Subcutaneous abdominal adipose tissue (tissue), 5 donors: ENCODE measurements at regions not wholly inside any gene's neighbourhood (a gene's known extent, or its start where the extent isn't known, plus 50 kb on each side); places are given as distances from the start of the nearest gene placed in this dataset.
A peak's percentile ranks its signal among the peaks of the same experiment; 100 is the strongest.
"Not testable (repeated sequence)": the region's sequence is repeated elsewhere in the genome, so short reads cannot be mapped to it uniquely, and the experiment has no call there.

Source experiments
- H3K27ac ChIP-seq: one replicate; pipeline ENCODE4 v1.7.0; 2013; ENCODE audit warnings: low read depth, mild to moderate bottlenecking, inconsistent platforms, low read length, moderate library complexity
- H3K27me3 ChIP-seq, 5 donors: one replicate each; pipeline ENCODE4 v1.7.0; 2013; ENCODE audit warnings: low read length in 5 of 5, inconsistent platforms in 1 of 5; ENCODE audit not compliant: control insufficient read depth in 5 of 5, insufficient read depth in 4 of 5
- H3K36me3 ChIP-seq, 5 donors: one replicate each; pipeline ENCODE4 v1.7.0; 2013; ENCODE audit warnings: low read length in 5 of 5; ENCODE audit not compliant: control insufficient read depth in 5 of 5, insufficient read depth in 5 of 5
- H3K4me1 ChIP-seq, 5 donors: one replicate each; pipeline ENCODE4 v1.7.0; 2013; ENCODE audit warnings: low read length in 5 of 5, mild to moderate bottlenecking in 3 of 5, moderate library complexity in 1 of 5; ENCODE audit not compliant: control insufficient read depth in 5 of 5, insufficient read depth in 5 of 5
- H3K4me3 ChIP-seq, 5 donors: one replicate each; pipeline ENCODE4 v1.7.0; 2013; ENCODE audit warnings: low read length in 5 of 5, low read depth in 1 of 5
- H3K9ac ChIP-seq, 5 donors: one replicate each; pipeline ENCODE4 v1.7.0; 2013; ENCODE audit warnings: low read length in 5 of 5, mild to moderate bottlenecking in 4 of 5, moderate library complexity in 3 of 5
- H3K9me3 ChIP-seq, 5 donors: one replicate each; pipeline ENCODE4 v1.7.0; 2013; ENCODE audit warnings: low read length in 5 of 5; ENCODE audit not compliant: control insufficient read depth in 5 of 5
- donor health status: healthy.
- donor health status: healthy.
- donor health status: healthy.
- donor health status: healthy.
- donor health status: healthy.

GRCh38 chr6:121726596-121726995 lies 291.1 kb downstream of the GJA1 start:
- peaks cover 0 to 5% (median 0%) of the 10 kb centered on the region in 5 donors for H3K9me3 ChIP-seq
- no peaks in the 10 kb centered on the region for H3K27me3 ChIP-seq
- peaks cover 0 to 9% (median 0%) of the 10 kb centered on the region in 5 donors for H3K4me1 ChIP-seq
- H3K4me3 ChIP-seq = no peak overlapping the region
- no peak overlapping the region for H3K9ac ChIP-seq
- H3K36me3 ChIP-seq = no peaks in the 10 kb centered on the region
- no peak overlapping the region for H3K27ac ChIP-seq

GRCh38 chr6:121730616-121731015 lies 295.2 kb downstream of the GJA1 start:
- Histone ChIP-seq H3K9me3 (peaks cover 0 to 5% (median 0%) of the 10 kb centered on the region in 5 donors), H3K27ac (no peak overlapping the region), H3K9ac (no peak overlapping the region), H3K27me3 (no peaks in the 10 kb centered on the region), H3K4me3 (no peak overlapping the region), H3K36me3 (no peaks in the 10 kb centered on the region), H3K4me1 (no peaks in the 10 kb centered on the region)

- Histone ChIP-seq H3K4me1 (no peaks in the 10 kb centered on the region), H3K27me3 (no peaks in the 10 kb centered on the region), H3K36me3 (no peaks in the 10 kb centered on the region), H3K27ac (no peak overlapping the region), H3K9ac (no peak overlapping the region), H3K4me3 (no peak overlapping the region), H3K9me3 (peaks cover 0 to 5% (median 0%) of the 10 kb centered on the region in 5 donors)
Observed at GRCh38 chr6:121731381-121731780, 295.9 kb downstream of the GJA1 start.

- no peaks in the 10 kb centered on the region for H3K36me3 ChIP-seq
- no peaks in the 10 kb centered on the region for H3K27me3 ChIP-seq
- H3K9ac ChIP-seq = no peak overlapping the region
- no peak overlapping the region for H3K4me3 ChIP-seq
- H3K9me3 ChIP-seq = peaks cover 0 to 5% (median 0%) of the 10 kb centered on the region in 5 donors
- H3K27ac ChIP-seq = no peak overlapping the region
- no peaks in the 10 kb centered on the region for H3K4me1 ChIP-seq
Observed at GRCh38 chr6:121732641-121733040, 297.2 kb downstream of the GJA1 start.

- no peak overlapping the region for H3K4me3 ChIP-seq
- no peaks in the 10 kb centered on the region for H3K27me3 ChIP-seq
- no peaks in the 10 kb centered on the region for H3K36me3 ChIP-seq
- no peaks in the 10 kb centered on the region for H3K4me1 ChIP-seq
- no peak overlapping the region for H3K9ac ChIP-seq
- H3K9me3 ChIP-seq = peaks cover 0 to 5% (median 0%) of the 10 kb centered on the region in 5 donors
- no peak overlapping the region for H3K27ac ChIP-seq
Observed at GRCh38 chr6:121733234-121733633, 297.8 kb downstream of the GJA1 start.

- not testable (repeated sequence) for H3K4me1 ChIP-seq, H3K4me3 ChIP-seq, H3K36me3 ChIP-seq, H3K27me3 ChIP-seq, H3K9me3 ChIP-seq, H3K9ac ChIP-seq, H3K27ac ChIP-seq
Observed at GRCh38 chr6:121740188-121740587, 304.7 kb downstream of the GJA1 start.

GRCh38 chr6:121743691-121744090 lies 308.2 kb downstream of the GJA1 start:
- Histone ChIP-seq H3K4me1 (no peaks in the 10 kb centered on the region), H3K9me3 (no peaks in the 10 kb centered on the region), H3K9ac (no peak overlapping the region), H3K36me3 (no peaks in the 10 kb centered on the region), H3K27me3 (no peaks in the 10 kb centered on the region), H3K27ac (no peak overlapping the region), H3K4me3 (no peak overlapping the region)

- Histone ChIP-seq H3K9ac (no peak overlapping the region), H3K36me3 (no peaks in the 10 kb centered on the region), H3K4me1 (no peaks in the 10 kb centered on the region), H3K4me3 (no peak overlapping the region), H3K9me3 (no peaks in the 10 kb centered on the region), H3K27me3 (no peaks in the 10 kb centered on the region), H3K27ac (no peak overlapping the region)
Observed at GRCh38 chr6:121748376-121748775, 312.9 kb downstream of the GJA1 start.

GRCh38 chr6:121748850-121749249 lies 313.4 kb downstream of the GJA1 start:
- Histone ChIP-seq H3K27ac (no peak overlapping the region), H3K27me3 (no peaks in the 10 kb centered on the region), H3K9ac (no peak overlapping the region), H3K36me3 (no peaks in the 10 kb centered on the region), H3K4me3 (no peak overlapping the region), H3K9me3 (no peaks in the 10 kb centered on the region), H3K4me1 (no peaks in the 10 kb centered on the region)

GRCh38 chr6:121755485-121755884 lies 320.0 kb downstream of the GJA1 start:
- Histone ChIP-seq H3K27ac (peak overlapping the region; percentile 79), H3K36me3 (no peaks in the 10 kb centered on the region), H3K4me3 (no peak overlapping the region), H3K9ac (no peak overlapping the region), H3K9me3 (no peaks in the 10 kb centered on the region), H3K4me1 (peaks cover 0 to 12% (median 2%) of the 10 kb centered on the region in 5 donors), H3K27me3 (no peaks in the 10 kb centered on the region)

GRCh38 chr6:121756666-121757065 lies 321.2 kb downstream of the GJA1 start:
- Histone ChIP-seq H3K27me3 (no peaks in the 10 kb centered on the region), H3K36me3 (no peaks in the 10 kb centered on the region), H3K9me3 (no peaks in the 10 kb centered on the region), H3K4me3 (no peak overlapping the region), H3K4me1 (peaks cover 0 to 12% (median 2%) of the 10 kb centered on the region in 5 donors), H3K27ac (peak overlapping the region; percentile 79), H3K9ac (no peak overlapping the region)
